Neural cell (in vitro differentiated cells): ENCODE measurements at regions not wholly inside any gene's neighbourhood (a gene's known extent, or its start where the extent isn't known, plus 50 kb on each side); places are given as distances from the start of the nearest gene placed in this dataset.

Experiments used
- TAF1 ChIP-seq: IDR thresholded peaks from 2 replicates; pipeline ENCODE4 v1.6.1; 2012; ENCODE audit warnings: low read depth
- TF ChIP-seq, protein P1 (sequence below): fragments of 450-650 bp; IDR thresholded peaks from 2 replicates; pipeline ENCODE4 v1.5.1; 2014; ENCODE audit warnings: antibody characterized with exemption, mild to moderate bottlenecking, moderate library complexity; ENCODE audit not compliant: poor library complexity, severe bottlenecking

DNA sequence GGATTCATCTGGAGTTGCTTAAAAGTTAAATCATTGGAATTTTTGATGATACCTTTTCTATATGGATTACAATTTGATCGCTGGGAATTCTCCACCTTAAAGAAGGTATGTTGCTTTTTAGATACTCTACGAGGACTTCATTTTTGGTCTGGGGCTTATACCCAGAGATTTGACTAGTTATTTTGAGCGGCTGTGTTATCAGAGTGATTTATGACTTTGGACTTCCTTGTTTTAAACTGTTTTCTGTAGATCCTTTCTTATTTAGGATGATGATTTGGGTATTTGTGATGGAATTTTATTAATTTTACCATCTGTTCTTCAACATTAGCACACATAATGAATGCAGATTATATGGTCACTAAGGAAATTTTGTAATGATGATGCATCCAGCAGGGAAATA is 75.2 kb downstream of the SOX4 start:
- TF ChIP-seq, protein P1, sequence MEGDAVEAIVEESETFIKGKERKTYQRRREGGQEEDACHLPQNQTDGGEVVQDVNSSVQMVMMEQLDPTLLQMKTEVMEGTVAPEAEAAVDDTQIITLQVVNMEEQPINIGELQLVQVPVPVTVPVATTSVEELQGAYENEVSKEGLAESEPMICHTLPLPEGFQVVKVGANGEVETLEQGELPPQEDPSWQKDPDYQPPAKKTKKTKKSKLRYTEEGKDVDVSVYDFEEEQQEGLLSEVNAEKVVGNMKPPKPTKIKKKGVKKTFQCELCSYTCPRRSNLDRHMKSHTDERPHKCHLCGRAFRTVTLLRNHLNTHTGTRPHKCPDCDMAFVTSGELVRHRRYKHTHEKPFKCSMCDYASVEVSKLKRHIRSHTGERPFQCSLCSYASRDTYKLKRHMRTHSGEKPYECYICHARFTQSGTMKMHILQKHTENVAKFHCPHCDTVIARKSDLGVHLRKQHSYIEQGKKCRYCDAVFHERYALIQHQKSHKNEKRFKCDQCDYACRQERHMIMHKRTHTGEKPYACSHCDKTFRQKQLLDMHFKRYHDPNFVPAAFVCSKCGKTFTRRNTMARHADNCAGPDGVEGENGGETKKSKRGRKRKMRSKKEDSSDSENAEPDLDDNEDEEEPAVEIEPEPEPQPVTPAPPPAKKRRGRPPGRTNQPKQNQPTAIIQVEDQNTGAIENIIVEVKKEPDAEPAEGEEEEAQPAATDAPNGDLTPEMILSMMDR, result no peak
- TF ChIP-seq TAF1, result no peak
